Panc1 (cell line): ENCODE measurements at regions not wholly inside any gene's neighbourhood (a gene's known extent, or its start where the extent isn't known, plus 50 kb on each side); places are given as distances from the start of the nearest gene placed in this dataset.

ENCODE experiments used
- ATAC-seq: fragments of 200-7000 bp; cut with Tn5 transposase; 2 replicates; pipeline ENCODE4 v1.9.1; 2020; ENCODE audit warnings: mild to moderate bottlenecking, moderate library complexity
- BruUV-seq: library from RNA; stranded (reverse); fragments of 400-500 nt; replicated peaks from 2 replicates; lab custom pipeline; 2021; lab: Mats Ljungman, UMichigan
- CTCF ChIA-PET: fragments of 300-600 bp; sonication (Branson Sonifier 250); formaldehyde crosslinking; loops from one replicate; lab custom pipeline; 2022; ENCODE audit warnings: antibody characterized with exemption; lab: Charles Lee
- POLR2A ChIA-PET: fragments of 300-600 bp; sonication (Branson Sonifier 250); formaldehyde crosslinking; loops from one replicate; lab custom pipeline; 2022; ENCODE audit warnings: antibody characterized with exemption; lab: Charles Lee
- DNase-seq: peaks from one replicate; pipeline ENCODE4 v3.0.0-alpha.2; 2010; ENCODE audit warnings: low read depth, low spot score
- H3K27ac ChIP-seq: 2 replicates; pipeline ENCODE4 v1.5.1; 2011; ENCODE audit warnings: mild to moderate bottlenecking, low read length, inconsistent platforms
- H3K27me3 ChIP-seq: fragments of 200-500 bp; sonication (Bioruptor generic); 2 replicates; pipeline ENCODE4 v1.6.0; 2014; ENCODE audit warnings: low read length, inconsistent platforms; ENCODE audit not compliant: control insufficient read depth, insufficient read depth
- H3K36me3 ChIP-seq: fragments of 200-500 bp; sonication (Bioruptor generic); 2 replicates; pipeline ENCODE4 v1.5.1; 2014; ENCODE audit warnings: inconsistent platforms, mild to moderate bottlenecking, low read length, moderate library complexity; ENCODE audit not compliant: control insufficient read depth, insufficient read depth
- H3K4me1 ChIP-seq: 2 replicates; pipeline ENCODE4 v1.5.1; 2011; ENCODE audit warnings: inconsistent platforms, mild to moderate bottlenecking, low read length, moderate library complexity; ENCODE audit not compliant: control insufficient read depth, insufficient read depth
- H3K4me3 ChIP-seq, 2 experiments: 2 replicates each; pipeline ENCODE4 v1.5.1; 2011 to 2012; ENCODE audit warnings: low read depth in 2 of 2, low read length in 2 of 2, mild to moderate bottlenecking in 2 of 2, inconsistent platforms in 1 of 2, moderate library complexity in 1 of 2
- H3K9me3 ChIP-seq: fragments of 200-500 bp; sonication (Bioruptor generic); 2 replicates; pipeline ENCODE4 v1.5.1; 2014; ENCODE audit warnings: low read depth, mild to moderate bottlenecking, inconsistent platforms, low read length, moderate library complexity; ENCODE audit not compliant: control insufficient read depth, insufficient read depth
- CTCF ChIP-seq: fragments of 450-650 bp; IDR thresholded peaks from 2 replicates; pipeline ENCODE4 v1.5.1; 2017; ENCODE audit warnings: mild to moderate bottlenecking
- POLR2AphosphoS5 ChIP-seq: IDR thresholded peaks from 2 replicates; pipeline ENCODE4 v1.6.1; 2012; ENCODE audit warnings: mild to moderate bottlenecking, low read depth, low read length, moderate library complexity
- REST ChIP-seq, 2 experiments: IDR thresholded peaks; 2 replicates each; pipeline ENCODE4 v1.6.1; 2011 to 2012; ENCODE audit warnings: low read depth in 2 of 2, control low read depth in 1 of 2, low read length in 1 of 2, mild to moderate bottlenecking in 1 of 2, moderate library complexity in 1 of 2; ENCODE audit not compliant: insufficient read depth in 1 of 2
- SIN3A ChIP-seq: IDR thresholded peaks from 2 replicates; pipeline ENCODE4 v1.6.1; 2012; ENCODE audit warnings: low read depth, mild to moderate bottlenecking, low read length, moderate library complexity, borderline replicate concordance; ENCODE audit not compliant: insufficient read depth
- TCF7L2 ChIP-seq: IDR thresholded peaks from 2 replicates; pipeline ENCODE4 v1.6.1; 2011; ENCODE audit warnings: mild to moderate bottlenecking, low read depth, low read length, inconsistent platforms
- in situ Hi-C: cut with HindIII; loops from 2 replicates; pipeline ENCODE4 v1.10.0; 2016; ENCODE audit warnings: low sequenced_read_pairs, low pct_unique_long_range_greater_than_20kb
- intact Hi-C: fragments of 100-400 bp; cut with micrococcal nuclease; formaldehyde crosslinking; loops from one replicate; pipeline ENCODE4 v1.10.0; 2022; ENCODE audit not compliant: unreplicated experiment

- ChIA-PET POLR2A (no interaction called here), CTCF (no interaction called here)
- Histone ChIP-seq H3K27ac (no peak overlapping the region), H3K4me1 (no peaks in the 10 kb centered on the region), H3K36me3 (no peaks in the 10 kb centered on the region), H3K9me3 (no peaks in the 10 kb centered on the region), H3K27me3 (no peaks in the 10 kb centered on the region), H3K4me3 (no peak overlapping the region)
- TF ChIP-seq TCF7L2 (no peak), REST (IDR thresholded peaks at IDR 0.05; ENCODE audit: insufficient read depth in 1 of 2, low read depth in 2 of 2, low read length in 1 of 2) (no peak), CTCF (no peak), SIN3A (no peak), POLR2AphosphoS5 (no peak)
- DNase-seq (no peak), ATAC-seq (no peak)
- in situ Hi-C loops: no loop called here
- no TSS peak for BruUV-seq
- intact Hi-C loops: no loop called here
These were observed 428.2 kb downstream of the ANXA1 start for GRCh38 chr9:73579823-73580222.

GRCh38 chr9:73583576-73583975 lies 431.9 kb downstream of the ANXA1 start:
- BruUV-seq: no TSS peak
- Histone ChIP-seq H3K27ac (no peak overlapping the region), H3K9me3 (no peaks in the 10 kb centered on the region), H3K36me3 (no peaks in the 10 kb centered on the region), H3K27me3 (no peaks in the 10 kb centered on the region), H3K4me1 (no peaks in the 10 kb centered on the region), H3K4me3 (no peak overlapping the region)
- intact Hi-C loops (no loop called here), in situ Hi-C loops (no loop called here)
- no peak for DNase-seq
- TF ChIP-seq POLR2AphosphoS5 (no peak), CTCF (no peak), SIN3A (no peak), REST (IDR thresholded peaks at IDR 0.05; ENCODE audit: insufficient read depth in 1 of 2, low read depth in 2 of 2, low read length in 1 of 2) (no peak)
- ChIA-PET CTCF (no interaction called here), POLR2A (no interaction called here)
- no peak for ATAC-seq
